ENCODE measurements at regions not wholly inside any gene's neighbourhood (a gene's known extent, or its start where the extent isn't known, plus 50 kb on each side); places are given as distances from the start of the nearest gene placed in this dataset.
A peak's percentile ranks its signal among the peaks of the same experiment; 100 is the strongest.
"Not testable (repeated sequence)": the region's sequence is repeated elsewhere in the genome, so short reads cannot be mapped to it uniquely, and the experiment has no call there.

DNA sequence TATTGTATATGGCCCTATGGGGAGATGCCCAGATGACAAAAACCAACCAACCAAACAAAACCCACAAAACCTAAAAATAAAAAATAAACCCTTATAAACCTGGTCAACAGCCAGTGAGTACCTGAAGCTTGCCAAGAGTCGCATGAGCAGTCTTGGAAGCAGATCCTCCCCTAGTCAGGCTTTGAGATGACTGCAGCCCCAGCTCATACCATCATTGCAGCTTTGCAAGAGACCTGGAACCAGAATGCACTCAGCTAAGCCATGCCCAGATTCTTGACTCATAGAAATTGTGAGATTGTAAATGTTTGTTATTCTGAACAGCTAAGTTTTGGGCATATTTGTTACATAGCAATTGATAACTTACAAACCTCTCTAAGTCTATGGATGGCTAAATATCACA lies 326.8 kb downstream of the HLX start:
- DNase-seq, result no peak

DNA sequence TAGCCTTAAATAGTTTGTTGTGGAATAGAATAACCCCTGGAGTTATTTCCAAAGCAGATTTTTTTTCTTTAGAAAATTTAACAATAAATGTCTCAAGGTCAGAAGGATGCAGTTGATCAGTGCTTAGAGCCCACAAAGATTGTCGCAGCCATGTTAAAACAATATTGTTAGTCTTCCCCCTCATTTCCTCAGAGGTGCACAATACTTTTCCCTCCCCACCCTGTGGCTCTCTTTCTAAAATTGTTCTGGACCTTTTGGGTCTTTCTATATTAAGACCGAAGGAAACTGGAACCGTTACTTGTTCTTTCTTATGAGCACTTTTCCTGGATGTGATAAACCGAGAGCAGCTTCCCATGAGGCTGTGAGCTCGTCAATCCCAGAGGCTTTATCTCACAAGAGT lies 333.7 kb downstream of the HLX start:
- DNase-seq, result no peak

DNA sequence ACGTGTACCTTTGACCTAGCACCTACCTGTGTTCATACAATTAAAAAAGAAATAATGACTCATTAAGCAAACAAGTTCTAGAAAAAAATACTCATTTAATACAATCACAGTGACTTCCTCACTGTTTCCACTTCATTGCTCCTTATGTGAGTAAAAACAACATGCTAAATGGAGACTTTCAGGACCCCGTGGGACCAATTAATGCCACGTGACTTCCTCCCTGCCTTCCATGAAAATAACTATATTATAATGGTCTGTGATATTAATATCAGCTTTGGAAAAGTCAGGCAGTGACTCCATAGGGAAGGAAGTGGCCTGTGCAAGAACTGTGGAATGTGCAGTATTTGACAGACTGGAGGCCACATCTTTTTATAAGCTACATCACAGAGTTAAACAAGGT lies 337.8 kb downstream of the HLX start:
- no peak for DNase-seq

DNA sequence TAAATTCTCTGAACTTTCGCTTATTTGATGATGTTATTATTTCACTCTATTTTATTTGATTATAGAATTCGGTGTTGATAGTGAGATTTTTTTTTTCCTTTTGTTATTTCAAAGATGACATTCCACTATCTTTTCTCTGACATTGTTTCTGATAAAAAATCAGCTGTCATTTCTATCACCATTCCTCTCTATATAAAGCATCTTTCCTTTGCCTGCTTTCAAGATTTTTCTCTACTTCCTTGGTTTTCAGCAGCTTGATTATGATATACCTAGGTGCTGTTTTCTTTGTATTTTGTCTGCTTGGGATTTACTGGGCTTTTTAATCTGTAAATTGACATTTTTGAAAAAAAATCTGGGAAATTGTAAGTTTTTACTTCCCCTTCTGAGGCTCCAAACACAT lies 344.0 kb downstream of the HLX start:
- DNase-seq, result no peak

DNA sequence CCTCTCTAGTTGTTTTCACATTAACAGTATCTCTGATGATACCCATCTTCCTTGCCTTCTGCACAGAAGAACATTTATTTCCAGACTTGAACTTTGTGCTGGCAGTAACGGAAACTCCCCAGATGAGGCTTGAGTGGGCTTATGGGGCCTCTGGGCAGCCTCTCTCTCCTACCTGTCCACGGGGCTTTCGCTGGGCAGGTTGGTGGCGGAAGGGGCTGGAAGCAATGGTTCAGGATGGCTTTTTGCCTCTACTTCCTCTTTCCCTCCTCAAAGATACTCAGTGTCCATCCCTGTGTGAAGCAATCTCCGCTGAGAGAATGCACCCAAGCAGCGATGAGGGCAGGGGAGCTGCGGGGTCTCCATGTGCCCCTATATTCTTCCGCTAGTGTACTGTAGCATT lies 348.2 kb downstream of the HLX start:
- no peak for DNase-seq

DNA sequence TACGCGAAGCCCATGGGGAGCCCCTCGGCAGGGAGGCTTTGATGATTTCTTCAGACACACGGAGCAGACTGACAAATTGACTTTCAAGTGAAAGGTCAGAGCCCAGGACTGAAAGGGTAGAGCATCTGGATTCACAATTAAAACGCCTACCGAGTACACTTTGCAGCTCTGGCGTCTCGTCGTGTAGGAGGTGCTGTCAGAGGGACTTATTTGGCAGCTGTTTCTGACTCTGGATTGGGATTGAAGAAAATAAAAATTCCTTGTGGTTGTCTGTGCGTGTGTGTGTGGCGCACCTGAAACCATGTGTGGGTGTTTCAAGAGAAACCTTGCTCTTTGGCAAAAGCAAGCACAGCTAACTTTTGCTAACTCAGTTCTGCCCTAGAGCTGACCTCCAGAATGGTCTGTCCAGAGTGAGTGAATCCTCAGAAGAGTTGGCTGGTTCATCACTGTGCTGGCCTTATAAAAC lies 348.7 kb downstream of the HLX start:
- no peak for DNase-seq

DNA sequence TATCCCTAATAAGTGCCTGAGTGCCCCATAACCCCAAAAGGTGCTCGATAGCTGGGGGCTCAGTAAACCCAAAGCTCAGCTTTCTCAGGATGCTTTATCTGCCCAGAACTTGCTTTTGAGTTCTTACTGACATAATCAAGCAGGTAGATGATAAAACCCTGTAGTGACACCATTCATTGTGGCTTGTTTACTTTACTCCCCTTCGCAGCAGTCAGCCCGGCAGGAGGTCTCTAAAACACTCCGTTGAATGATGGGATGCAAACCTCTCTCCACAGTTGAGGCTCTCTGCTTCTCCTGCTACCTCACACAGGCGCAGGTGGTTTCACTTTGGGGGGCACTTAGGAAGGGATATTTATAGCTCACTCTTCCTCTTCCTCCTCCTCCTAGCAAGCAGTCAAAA lies 349.4 kb downstream of the HLX start:
- DNase-seq, result no peak

DNA sequence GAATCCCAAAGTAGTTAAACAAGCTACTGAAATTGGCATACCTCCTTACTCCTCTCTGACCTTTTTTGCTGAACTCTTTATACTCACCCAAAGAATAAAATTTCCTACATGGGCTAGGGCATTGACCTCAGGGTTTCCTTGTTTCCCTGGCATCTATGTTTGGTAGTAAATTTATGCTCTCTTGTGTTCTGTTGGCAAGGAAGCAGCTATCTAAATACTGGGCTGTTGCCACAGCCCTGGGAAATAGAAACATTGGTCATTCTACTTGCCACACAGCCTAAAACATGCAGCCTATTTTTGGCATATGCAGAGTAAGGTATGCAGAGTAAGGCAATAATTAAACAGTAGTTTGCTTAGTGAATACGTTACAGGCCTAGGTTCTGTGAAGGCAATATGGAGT lies 351.4 kb downstream of the HLX start:
- no peak for DNase-seq

DNA sequence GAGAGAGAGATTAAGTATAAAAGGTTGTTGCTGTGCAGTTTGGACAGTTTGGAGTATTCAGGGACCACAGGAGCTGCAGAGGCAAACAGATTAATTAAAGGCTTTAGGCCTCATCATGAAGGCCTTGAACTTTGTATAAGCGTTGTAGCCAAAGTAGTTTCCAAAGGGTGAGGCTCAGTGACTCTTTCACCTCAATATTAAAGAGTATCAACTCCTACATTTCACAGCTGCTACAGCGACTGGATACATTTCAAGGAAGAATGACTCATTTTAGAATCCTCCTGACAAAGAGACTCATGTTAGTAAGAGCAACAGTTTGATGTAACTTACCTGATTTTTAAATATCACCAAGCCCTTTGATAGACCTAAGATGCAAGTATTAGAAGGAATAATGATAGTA lies 355.5 kb downstream of the HLX start:
- no peak for DNase-seq

DNA sequence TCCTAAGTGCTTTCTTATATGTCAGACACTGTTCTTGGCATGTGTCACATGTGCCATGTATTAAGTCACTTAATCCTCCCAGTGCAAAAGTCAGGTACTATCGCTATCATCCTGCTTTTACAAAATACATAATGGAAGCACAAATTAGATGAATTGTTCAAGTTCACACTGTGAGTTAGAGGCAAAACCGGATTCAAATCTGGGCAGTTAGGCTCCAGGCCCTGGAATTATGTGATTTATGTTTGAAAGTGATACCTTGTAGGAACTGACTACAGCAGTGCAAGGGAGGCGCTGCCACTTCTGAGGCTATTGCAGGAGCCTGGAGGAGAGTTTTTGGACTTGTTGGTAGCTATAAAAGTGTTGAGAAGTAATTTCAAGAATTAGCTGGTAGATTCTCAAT lies 358.3 kb downstream of the HLX start:
- DNase-seq, result no peak

DNA sequence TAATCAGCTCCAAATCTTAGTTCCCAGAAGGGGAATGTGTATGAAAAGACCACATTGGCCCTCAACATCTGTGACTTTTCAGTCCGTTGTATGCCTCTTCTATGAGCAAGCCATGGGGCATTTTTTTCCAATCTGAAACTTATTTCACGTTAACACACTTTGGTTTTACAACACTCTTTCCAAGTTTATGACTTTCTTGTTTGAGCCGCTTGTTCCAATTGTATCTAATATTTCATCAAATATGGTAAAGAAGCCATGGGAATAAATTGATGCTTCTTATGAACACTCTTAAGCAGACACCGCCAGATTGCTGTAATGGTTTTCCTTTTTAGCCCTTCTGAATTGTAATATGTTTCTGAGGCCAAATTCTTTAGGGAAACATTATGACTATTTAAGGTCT lies 359.9 kb downstream of the HLX start:
- no peak for DNase-seq

DNA sequence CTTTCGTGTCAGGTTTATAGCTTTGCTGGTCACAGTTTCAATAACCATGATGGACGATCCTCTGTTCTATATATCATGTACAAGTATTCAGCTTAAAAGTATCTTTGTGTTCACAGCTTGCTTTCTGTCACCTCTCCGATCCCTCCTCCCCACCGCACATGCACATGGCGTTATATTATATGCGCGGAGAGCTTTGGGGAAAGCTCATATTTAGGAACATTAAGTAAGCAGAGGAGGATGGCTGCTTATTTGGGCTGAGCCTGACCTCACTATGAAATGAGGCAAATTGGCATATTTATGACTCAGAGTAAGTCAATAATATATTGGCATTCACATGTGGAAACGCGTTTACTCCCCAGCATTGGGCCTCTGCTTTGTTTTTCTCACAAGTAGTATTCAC lies 360.5 kb downstream of the HLX start:
- DNase-seq, result no peak

DNA sequence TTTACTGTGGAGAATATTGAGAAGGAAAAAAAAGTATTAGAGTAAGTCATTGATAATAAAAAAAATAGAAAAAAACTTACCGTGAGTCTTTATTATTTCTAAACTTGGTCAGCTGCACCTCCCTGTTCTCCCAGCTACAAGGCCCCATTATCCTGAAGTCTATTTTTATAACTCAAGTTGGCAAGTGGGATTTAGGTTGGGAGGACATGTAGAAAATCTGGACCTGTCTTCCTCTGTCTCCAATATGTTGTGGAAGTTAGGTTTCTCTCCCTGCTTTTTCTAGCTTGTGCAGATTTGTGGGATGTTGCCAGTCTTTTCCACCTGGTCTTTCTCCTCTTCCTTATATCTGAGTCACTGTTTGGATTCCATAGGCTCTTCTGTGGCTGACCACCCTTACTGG lies 361.4 kb downstream of the HLX start:
- DNase-seq, result no peak

DNA sequence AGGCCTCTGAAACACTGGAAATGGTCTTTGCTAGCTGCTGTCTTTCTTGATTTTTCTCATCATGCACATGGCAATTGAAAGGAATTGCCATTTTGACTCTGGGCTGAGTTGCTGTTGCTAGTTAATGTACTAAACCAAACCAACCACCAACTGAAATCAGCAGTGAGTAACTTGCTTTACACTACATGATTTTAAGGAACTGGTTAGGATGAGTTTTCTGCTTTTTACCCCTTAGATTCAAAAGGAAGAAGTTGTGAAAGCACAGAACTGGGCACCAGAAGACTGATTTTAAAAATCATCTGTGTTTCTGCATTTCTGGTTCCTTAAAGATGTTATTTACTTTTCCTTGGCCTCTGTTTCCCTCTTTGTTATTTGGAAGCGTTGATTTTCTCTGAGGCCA lies 361.9 kb downstream of the HLX start:
- DNase-seq, result no peak

DNA sequence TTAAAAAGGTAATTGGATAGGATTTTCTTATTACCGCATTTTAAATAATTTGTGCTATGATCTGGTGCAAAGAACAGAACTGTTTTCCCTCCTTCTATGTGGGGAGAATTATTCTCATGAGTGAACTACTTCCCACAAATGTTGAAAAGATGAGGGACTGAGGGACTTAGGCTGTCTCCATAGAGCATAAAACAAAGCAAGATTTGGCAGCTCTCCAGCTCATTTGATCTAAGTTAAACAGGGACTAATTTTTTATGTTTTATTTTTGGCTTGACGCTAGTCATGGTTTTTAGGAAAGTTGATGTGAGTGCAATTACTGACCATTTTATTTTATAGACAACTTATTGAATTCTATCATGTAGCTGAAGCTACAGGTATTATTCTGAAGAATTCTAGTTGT lies 362.3 kb downstream of the HLX start:
- DNase-seq, result no peak

DNA sequence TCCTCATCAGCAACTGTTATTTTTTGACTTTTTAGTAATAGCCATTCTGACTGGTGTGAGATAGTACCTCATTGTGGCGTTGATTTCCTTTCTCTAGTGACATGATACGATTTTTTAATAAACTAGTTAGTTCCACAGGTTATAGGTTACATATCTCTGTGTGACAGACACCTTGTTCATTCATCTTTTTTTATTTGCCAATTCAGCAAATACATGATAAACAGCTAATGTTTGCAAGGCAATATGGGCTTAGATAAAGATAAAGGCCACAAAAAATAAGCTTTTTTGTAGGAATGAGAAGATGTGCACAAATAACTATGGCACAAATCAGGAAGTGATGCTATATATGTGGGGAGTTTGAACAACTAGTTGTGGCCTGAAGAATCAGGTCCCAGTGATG lies 366.8 kb downstream of the HLX start:
- DNase-seq, result no peak

DNA sequence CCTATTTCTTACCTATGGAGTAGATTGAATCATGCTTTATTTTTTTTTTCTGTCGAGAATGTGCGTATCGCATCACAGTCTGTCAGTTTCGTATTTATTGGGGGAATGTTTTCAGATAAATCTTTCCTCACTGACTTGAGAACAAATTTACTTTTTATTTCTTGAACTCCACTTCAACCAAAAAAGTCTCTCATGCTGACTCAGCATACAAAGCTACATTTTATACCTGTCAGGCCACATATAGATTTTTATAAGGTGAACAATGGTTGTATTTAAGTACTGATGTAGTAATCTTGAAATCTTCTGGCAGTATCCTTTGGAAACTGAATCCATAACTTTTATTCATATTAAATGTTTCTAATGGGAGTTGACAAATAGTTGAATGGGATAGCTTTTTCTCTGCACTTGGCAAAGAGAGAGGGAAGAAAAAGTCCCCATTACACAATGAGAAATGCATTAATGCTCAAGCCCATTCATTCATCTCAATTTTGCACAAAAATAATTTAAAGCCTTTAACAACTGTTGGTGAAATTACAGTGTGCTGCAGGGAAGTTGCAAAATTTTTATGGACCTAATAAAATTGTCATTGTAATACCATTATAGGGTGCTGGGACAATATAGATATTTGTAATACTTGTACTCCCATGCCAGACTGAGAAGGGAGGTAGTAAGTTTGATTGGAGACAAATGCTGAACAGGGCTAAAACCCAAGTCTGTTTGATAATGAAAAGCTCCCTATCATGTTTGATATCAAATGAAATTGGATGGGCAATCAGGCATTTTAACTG lies 367.6 kb downstream of the HLX start:
- no peak for DNase-seq

DNA sequence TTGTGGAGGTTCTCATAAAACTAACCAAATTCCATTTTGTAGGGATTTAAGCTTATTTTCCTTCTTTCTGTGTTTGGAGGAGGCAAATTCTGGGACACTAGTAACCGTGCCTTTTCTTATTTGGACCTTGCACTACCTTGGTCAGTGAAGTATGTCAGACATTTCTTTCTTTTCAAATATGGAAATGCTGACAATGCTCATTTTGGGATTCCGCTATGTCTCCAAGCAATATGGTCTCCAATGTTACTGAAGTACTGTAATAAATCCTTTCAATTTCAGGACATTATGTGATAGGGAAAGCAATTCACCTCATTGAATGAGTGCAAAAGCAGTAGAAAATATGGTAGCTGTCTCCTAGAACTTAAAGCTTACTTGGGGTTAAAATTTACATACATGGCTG lies 372.3 kb downstream of the HLX start:
- no peak for DNase-seq

DNA sequence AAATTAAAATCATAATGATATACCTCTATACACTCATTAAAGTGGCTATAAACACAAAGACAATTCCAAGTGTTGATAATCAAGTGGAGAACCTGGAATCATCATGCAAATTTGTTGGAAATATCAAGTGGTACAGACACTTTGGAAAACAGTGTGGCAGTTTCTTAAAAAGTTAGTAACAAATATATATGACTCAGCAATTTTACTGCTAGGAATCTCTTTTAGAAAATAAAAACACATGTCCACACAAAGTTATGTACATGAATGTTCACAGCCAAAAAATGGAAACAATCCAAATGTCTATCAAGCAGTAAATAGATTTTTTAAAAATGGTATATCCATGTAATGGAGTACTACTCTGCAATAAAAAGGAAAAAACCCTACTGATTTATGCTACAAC lies 375.6 kb downstream of the HLX start:
- no peak for DNase-seq

DNA sequence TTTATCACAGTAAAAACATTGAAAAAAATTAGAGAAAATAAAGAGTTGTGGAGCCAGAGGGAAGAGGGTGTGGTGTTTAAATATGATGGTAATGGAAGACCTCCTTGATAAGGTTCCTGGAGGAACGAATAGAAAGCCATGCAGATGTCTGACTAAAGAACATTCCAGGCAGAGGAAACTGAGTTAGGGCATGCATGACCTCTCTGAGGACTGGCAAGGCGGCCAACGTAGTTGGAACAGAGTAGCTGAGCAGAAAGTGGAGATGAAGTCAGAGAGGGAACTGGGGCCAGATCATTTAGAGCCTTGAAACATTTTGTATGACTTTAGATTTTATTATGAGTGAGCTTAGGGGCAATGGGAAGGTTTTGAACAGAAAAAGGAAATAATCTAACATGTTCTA lies 377.5 kb downstream of the HLX start:
- no peak for DNase-seq

DNA sequence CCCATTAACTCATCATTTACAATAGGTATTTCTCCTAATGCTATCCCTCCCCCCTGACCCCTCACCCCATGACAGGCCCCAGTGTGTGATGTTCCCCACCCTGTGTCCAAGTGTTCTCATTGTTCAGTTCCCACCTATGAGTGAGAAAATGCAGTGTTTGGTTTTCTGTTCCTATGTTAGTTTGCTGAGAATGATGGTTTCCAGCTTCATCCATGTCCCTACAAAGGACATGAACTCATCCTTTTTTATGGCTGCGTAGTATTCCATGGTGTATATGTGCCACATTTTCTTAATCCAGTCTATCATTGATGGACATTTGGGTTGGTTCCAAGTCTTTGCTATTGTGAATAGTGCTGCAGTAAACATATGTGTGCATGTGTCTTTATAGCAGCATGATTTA lies 378.3 kb downstream of the HLX start:
- DNase-seq, result not testable (repeated sequence)

DNA sequence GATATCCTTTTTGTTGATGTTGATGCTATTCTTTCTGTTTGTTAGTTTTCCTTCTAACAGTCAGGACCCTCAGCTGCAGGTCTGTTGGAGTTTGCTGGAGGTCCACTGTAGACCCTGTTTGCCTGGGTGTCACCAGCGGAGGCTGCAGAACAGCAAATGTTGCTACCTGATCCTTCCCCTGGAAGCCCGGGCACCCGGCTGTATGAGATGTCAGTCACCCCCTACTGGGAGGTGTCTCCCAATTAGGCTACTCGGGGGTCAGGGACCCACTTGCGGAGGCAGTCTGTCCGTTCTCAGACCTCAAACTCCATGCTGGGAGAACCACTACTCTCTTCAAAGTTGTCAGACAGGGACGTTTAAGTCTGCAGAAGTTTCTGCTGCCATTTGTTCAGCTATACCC lies 383.4 kb downstream of the HLX start:
- DNase-seq, result not testable (repeated sequence)

DNA sequence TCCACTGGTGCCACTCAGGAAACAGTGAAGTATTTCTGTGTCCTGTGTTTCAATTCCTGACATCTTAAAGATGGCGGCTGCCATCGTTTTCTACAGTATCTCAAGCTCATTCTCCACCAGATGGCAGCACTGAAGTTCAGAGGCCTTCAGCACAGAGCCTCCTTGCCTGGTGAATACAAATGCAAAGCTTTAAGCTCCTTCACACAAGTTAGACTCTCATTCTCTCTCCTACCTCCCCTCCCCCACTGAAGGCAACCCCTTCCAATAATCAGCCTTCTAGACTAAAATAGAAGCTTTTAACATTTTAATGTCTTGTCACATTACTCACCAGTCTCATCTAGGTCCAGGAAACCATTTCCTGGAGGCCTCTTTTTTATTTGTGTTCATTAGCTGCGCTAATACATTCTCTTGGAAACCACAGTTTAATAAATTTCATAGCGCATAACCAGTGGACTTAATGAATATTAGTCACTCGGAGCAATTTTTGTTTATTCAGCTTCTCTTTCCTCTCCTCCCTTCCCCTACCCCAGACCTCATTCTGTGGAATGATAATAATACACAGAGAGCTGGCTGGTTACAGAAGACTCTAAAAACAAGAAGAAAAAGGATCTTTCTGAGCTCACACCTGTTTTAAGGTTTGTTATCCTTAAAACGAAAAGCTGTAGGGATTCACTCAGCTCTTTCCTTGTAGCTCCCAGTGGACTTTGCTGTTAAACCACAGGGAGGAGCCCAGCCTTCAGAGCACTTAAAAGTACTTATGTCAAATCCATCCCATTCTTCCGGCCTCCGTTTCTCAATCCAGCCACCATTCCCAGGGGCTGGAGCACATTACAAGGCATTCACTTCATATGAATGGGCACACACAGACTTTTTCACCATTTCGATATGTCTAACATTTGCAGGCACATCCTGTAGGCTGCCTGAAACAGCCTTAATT lies 384.9 kb downstream of the HLX start:
- DNase-seq, result peak; percentile 55

DNA sequence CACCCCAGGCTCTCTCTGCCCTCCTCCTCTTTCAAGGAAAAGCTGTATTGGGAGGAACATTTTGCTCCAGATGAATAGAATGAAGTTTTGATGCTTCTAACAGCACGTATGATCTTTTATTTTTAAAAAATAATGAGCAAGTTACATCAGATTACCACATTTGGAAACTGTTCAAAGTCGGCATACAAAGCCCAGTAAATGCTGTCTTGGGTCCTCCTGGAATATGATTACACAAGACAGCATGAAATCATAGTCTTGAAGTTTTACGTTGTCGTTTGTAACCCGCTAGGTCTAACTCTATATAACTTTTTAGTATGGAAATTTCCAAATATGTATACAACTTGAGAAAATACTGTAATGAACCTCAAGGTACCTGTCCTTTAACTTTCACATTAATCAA lies 385.6 kb downstream of the HLX start:
- DNase-seq, result no peak
